OCI-LY1 (cell line): ENCODE measurements at regions not wholly inside any gene's neighbourhood (a gene's known extent, or its start where the extent isn't known, plus 50 kb on each side); places are given as distances from the start of the nearest gene placed in this dataset.
"Not testable (repeated sequence)": the region's sequence is repeated elsewhere in the genome, so short reads cannot be mapped to it uniquely, and the experiment has no call there.

Source experiments
- H2AFZ ChIP-seq: fragments of 200-600 bp; sonication (generic), shearing (Covaris generic); 2 replicates; pipeline ENCODE4 v1.6.0; 2014; ENCODE audit warnings: antibody characterized with exemption, mild to moderate bottlenecking, low read length
- H3F3A ChIP-seq: fragments of 200-600 bp; sonication (generic), shearing (Covaris generic); 2 replicates; pipeline ENCODE4 v1.6.0; 2014; ENCODE audit warnings: mild to moderate bottlenecking, antibody characterized with exemption, low read length, moderate library complexity; ENCODE audit not compliant: insufficient read depth
- H3K27ac ChIP-seq: fragments of 200-600 bp; sonication (generic); 2 replicates; pipeline ENCODE4 v1.5.1; 2014; ENCODE audit warnings: low read length, mixed run types, mild to moderate bottlenecking, low read depth; ENCODE audit not compliant: poor library complexity, severe bottlenecking
- H3K27me3 ChIP-seq: fragments of 200-600 bp; sonication (generic); 2 replicates; pipeline ENCODE4 v1.6.0; 2014; ENCODE audit warnings: antibody characterized with exemption, mild to moderate bottlenecking, low read length, moderate library complexity; ENCODE audit not compliant: insufficient read depth
- H3K36me3 ChIP-seq: fragments of 200-600 bp; sonication (generic); 2 replicates; pipeline ENCODE4 v1.6.1; 2014; ENCODE audit warnings: mild to moderate bottlenecking, antibody characterized with exemption, low read length, moderate library complexity, mixed read lengths; ENCODE audit not compliant: insufficient read depth
- H3K4me1 ChIP-seq: fragments of 200-600 bp; sonication (generic); 2 replicates; pipeline ENCODE4 v1.5.1; 2014; ENCODE audit warnings: mild to moderate bottlenecking, low read length, moderate library complexity; ENCODE audit not compliant: insufficient read depth, severe bottlenecking
- H3K4me2 ChIP-seq: fragments of 200-600 bp; sonication (generic), shearing (Covaris generic); 2 replicates; pipeline ENCODE4 v1.6.1; 2014; ENCODE audit warnings: low read length
- H3K4me3 ChIP-seq: fragments of 200-600 bp; sonication (generic); 2 replicates; pipeline ENCODE4 v1.5.1; 2014; ENCODE audit warnings: low read length, low read depth, mild to moderate bottlenecking, mixed read lengths; ENCODE audit not compliant: poor library complexity, severe bottlenecking
- H3K79me2 ChIP-seq: fragments of 200-600 bp; shearing (Covaris generic); 2 replicates; pipeline ENCODE4 v1.6.1; 2016; ENCODE audit warnings: mixed run types, low read length, mixed read lengths; ENCODE audit not compliant: insufficient read depth
- H3K9ac ChIP-seq: fragments of 200-600 bp; sonication (generic), shearing (Covaris generic); 2 replicates; pipeline ENCODE4 v1.6.1; 2014; ENCODE audit warnings: mild to moderate bottlenecking, low read length, mixed read lengths
- H3K9me2 ChIP-seq: fragments of 200-600 bp; sonication (generic), shearing (Covaris generic); 2 replicates; pipeline ENCODE4 v1.6.1; 2014; ENCODE audit warnings: low read depth, mild to moderate bottlenecking, low read length, mixed read lengths
- H3K9me3 ChIP-seq: fragments of 200-600 bp; shearing (Covaris generic); 2 replicates; pipeline ENCODE4 v1.6.1; 2014; ENCODE audit warnings: low read length, mixed read lengths
- H4K20me1 ChIP-seq: fragments of 200-600 bp; sonication (generic), shearing (Covaris generic); 2 replicates; pipeline ENCODE4 v1.6.0; 2016; ENCODE audit warnings: mild to moderate bottlenecking, low read length; ENCODE audit not compliant: insufficient read depth
- CTCF ChIP-seq: fragments of 200-600 bp; sonication (generic), shearing (Covaris generic); IDR thresholded peaks from 2 replicates; pipeline ENCODE4 v1.5.1; 2017; ENCODE audit warnings: mild to moderate bottlenecking, antibody characterized with exemption, low read length, moderate library complexity, mixed read lengths
- EZH2 ChIP-seq: fragments of 200-600 bp; sonication (generic), shearing (Covaris generic); IDR thresholded peaks from 2 replicates; pipeline ENCODE4 v1.8.0; 2017; ENCODE audit warnings: borderline replicate concordance, mixed run types, mild to moderate bottlenecking, antibody characterized with exemption, low read length, moderate library complexity, mixed read lengths

- no peak overlapping the region for H3K9ac ChIP-seq
- H3K9me2 ChIP-seq = no peaks in the 10 kb centered on the region
- H2AFZ ChIP-seq = no peak overlapping the region
- no peaks in the 10 kb centered on the region for H4K20me1 ChIP-seq
- H3K9me3 ChIP-seq = no peaks in the 10 kb centered on the region
- H3K27ac ChIP-seq = no peak overlapping the region
- TF ChIP-seq EZH2 = no peak
- TF ChIP-seq CTCF = no peak
- no peaks in the 10 kb centered on the region for H3K27me3 ChIP-seq
- no peaks in the 10 kb centered on the region for H3F3A ChIP-seq
- no peaks in the 10 kb centered on the region for H3K4me1 ChIP-seq
- H3K4me3 ChIP-seq = no peak overlapping the region
- H3K36me3 ChIP-seq = no peaks in the 10 kb centered on the region
- H3K4me2 ChIP-seq = no peak overlapping the region
- no peaks in the 10 kb centered on the region for H3K79me2 ChIP-seq
These were observed 337.7 kb downstream of the NEK10 start for GRCh38 chr3:27031476-27031875.

GRCh38 chr3:27034255-27034654 lies 334.9 kb downstream of the NEK10 start:
- H3K79me2 ChIP-seq = no peaks in the 10 kb centered on the region
- H3K27ac ChIP-seq = no peak overlapping the region
- H3K36me3 ChIP-seq = no peaks in the 10 kb centered on the region
- no peaks in the 10 kb centered on the region for H3K27me3 ChIP-seq
- no peaks in the 10 kb centered on the region for H3K4me1 ChIP-seq
- H3K4me3 ChIP-seq = no peak overlapping the region
- H3K4me2 ChIP-seq = no peak overlapping the region
- H4K20me1 ChIP-seq = no peaks in the 10 kb centered on the region
- TF ChIP-seq EZH2 = no peak
- TF ChIP-seq CTCF = no peak
- no peaks in the 10 kb centered on the region for H3K9me3 ChIP-seq
- H3K9me2 ChIP-seq = no peaks in the 10 kb centered on the region
- no peak overlapping the region for H3K9ac ChIP-seq
- H3F3A ChIP-seq = no peaks in the 10 kb centered on the region
- no peak overlapping the region for H2AFZ ChIP-seq

- Histone ChIP-seq H2AFZ (no peak overlapping the region), H3F3A (no peaks in the 10 kb centered on the region), H3K4me2 (no peak overlapping the region), H3K9ac (no peak overlapping the region), H3K36me3 (no peaks in the 10 kb centered on the region), H3K9me2 (no peaks in the 10 kb centered on the region), H4K20me1 (no peaks in the 10 kb centered on the region), H3K4me3 (no peak overlapping the region), H3K27me3 (no peaks in the 10 kb centered on the region), H3K4me1 (no peaks in the 10 kb centered on the region), H3K9me3 (no peaks in the 10 kb centered on the region), H3K27ac (no peak overlapping the region), H3K79me2 (no peaks in the 10 kb centered on the region)
- TF ChIP-seq EZH2 = no peak
- no peak for TF ChIP-seq CTCF
These were observed 328.5 kb downstream of the NEK10 start for GRCh38 chr3:27040674-27041073.

- H3K79me2 ChIP-seq, H3F3A ChIP-seq, H3K27ac ChIP-seq, H3K9ac ChIP-seq, H2AFZ ChIP-seq, H3K4me2 ChIP-seq, H4K20me1 ChIP-seq, H3K27me3 ChIP-seq, H3K9me3 ChIP-seq, H3K36me3 ChIP-seq, H3K9me2 ChIP-seq, H3K4me1 ChIP-seq, H3K4me3 ChIP-seq: not testable (repeated sequence)
These were observed 326.6 kb downstream of the NEK10 start for GRCh38 chr3:27042541-27042940.
